ENCODE measurements at regions not wholly inside any gene's neighbourhood (a gene's known extent, or its start where the extent isn't known, plus 50 kb on each side); places are given as distances from the start of the nearest gene placed in this dataset.

GRCh38 chr5:67317603-67318002 is 121.0 kb upstream of the CD180 start:
- Histone ChIP-seq H3K4me1 (ENCODE audit: insufficient read depth, low read length) (no peaks in the 10 kb centered on the region), H3K4me3 (ENCODE audit: low read length) (no peak overlapping the region), H3K9me3 (ENCODE audit: control insufficient read depth in 1 of 2, insufficient read depth in 1 of 2, low read length in 2 of 2) (peaks cover 0 to 10% of the 10 kb centered on the region in 2 experiments), H3K27me3 (ENCODE audit: control insufficient read depth in 1 of 2, insufficient read depth in 2 of 2, low read length in 2 of 2) (no peaks in the 10 kb centered on the region), H3K36me3 (ENCODE audit: insufficient read depth, low read length) (no peaks in the 10 kb centered on the region), H3K27ac (ENCODE audit: low read depth in 1 of 2, low read length in 2 of 2) (no peak overlapping the region)
- Mint-ChIP-seq H3K27me3 (no peaks in the 10 kb centered on the region), H3K4me3 (no peak overlapping the region), H3K36me3 (ENCODE audit: low read depth) (no peaks in the 10 kb centered on the region), H3K27ac (no peak overlapping the region), H3K9me3 (no peaks in the 10 kb centered on the region), H3K4me1 (ENCODE audit: low read depth) (no peaks in the 10 kb centered on the region)
- ATAC-seq (ENCODE audit: poor library complexity) (no peak), DNase-seq (no peak)
- no peak for TF ChIP-seq CTCF (IDR thresholded peaks at IDR 0.05)
- ChIA-PET POLR2A (no interaction called here), CTCF (interaction anchor here (1.1 kb wide), 1 partner anchor 11 kb away, joined by 3 read pairs; no protein-coding TSS in a partner anchor)
- intact Hi-C loops (cut with DNase I, micrococcal nuclease) = no loop called here

- Mint-ChIP-seq H3K4me1 (ENCODE audit: low read depth) (no peaks in the 10 kb centered on the region), H3K27me3 (no peaks in the 10 kb centered on the region), H3K4me3 (no peak overlapping the region), H3K27ac (no peak overlapping the region), H3K9me3 (no peaks in the 10 kb centered on the region), H3K36me3 (ENCODE audit: low read depth) (no peaks in the 10 kb centered on the region)
- TF ChIP-seq CTCF (IDR thresholded peaks at IDR 0.05) = no peak
- no peaks in the 10 kb centered on the region for H3K27me3 ChIP-seq (ENCODE audit: control insufficient read depth in 1 of 2, insufficient read depth in 2 of 2, low read length in 2 of 2)
- H3K27ac ChIP-seq (ENCODE audit: low read depth in 1 of 2, low read length in 2 of 2) = no peak overlapping the region
- H3K4me3 ChIP-seq (ENCODE audit: low read length) = no peak overlapping the region
- DNase-seq = no peak
- ChIA-PET POLR2A (no interaction called here), CTCF (interaction anchor here (1.1 kb wide), 1 partner anchor 11 kb away, joined by 3 read pairs; no protein-coding TSS in a partner anchor)
- peaks cover 0 to 10% of the 10 kb centered on the region in 2 experiments for H3K9me3 ChIP-seq (ENCODE audit: control insufficient read depth in 1 of 2, insufficient read depth in 1 of 2, low read length in 2 of 2)
- H3K36me3 ChIP-seq (ENCODE audit: insufficient read depth, low read length) = no peaks in the 10 kb centered on the region
- no peak for ATAC-seq (ENCODE audit: poor library complexity)
- no peaks in the 10 kb centered on the region for H3K4me1 ChIP-seq (ENCODE audit: insufficient read depth, low read length)
- intact Hi-C loops (cut with DNase I, micrococcal nuclease) = no loop called here
Observed at GRCh38 chr5:67316695-67317094, 120.1 kb upstream of the CD180 start.

GRCh38 chr5:67315082-67315989 is 118.7 kb upstream of the CD180 start:
- TF ChIP-seq CTCF (IDR thresholded peaks at IDR 0.05) = no peak
- Mint-ChIP-seq H3K9me3 (peaks cover 3% of the 10 kb centered on the region), H3K4me1 (ENCODE audit: low read depth) (no peaks in the 10 kb centered on the region), H3K27me3 (no peaks in the 10 kb centered on the region), H3K36me3 (ENCODE audit: low read depth) (no peaks in the 10 kb centered on the region), H3K4me3 (no peak overlapping the region), H3K27ac (no peak overlapping the region)
- Histone ChIP-seq H3K27me3 (ENCODE audit: control insufficient read depth in 1 of 2, insufficient read depth in 2 of 2, low read length in 2 of 2) (no peaks in the 10 kb centered on the region), H3K4me3 (ENCODE audit: low read length) (no peak overlapping the region), H3K27ac (ENCODE audit: low read depth in 1 of 2, low read length in 2 of 2) (no peak overlapping the region), H3K36me3 (ENCODE audit: insufficient read depth, low read length) (no peaks in the 10 kb centered on the region), H3K9me3 (ENCODE audit: control insufficient read depth in 1 of 2, insufficient read depth in 1 of 2, low read length in 2 of 2) (peaks cover 0 to 10% of the 10 kb centered on the region in 2 experiments), H3K4me1 (ENCODE audit: insufficient read depth, low read length) (no peaks in the 10 kb centered on the region)
- DNase-seq = peak in 1 of 14 experiments; percentile 14
- POLR2A ChIA-PET = no interaction called here
- intact Hi-C loops (cut with DNase I, micrococcal nuclease) = no loop called here
- no peak for ATAC-seq (ENCODE audit: poor library complexity)
- CTCF ChIA-PET = no interaction called here

Data from CD4-positive, alpha-beta T cell (primary cell).